ENCODE measurements at regions not wholly inside any gene's neighbourhood (a gene's known extent, or its start where the extent isn't known, plus 50 kb on each side); places are given as distances from the start of the nearest gene placed in this dataset.

- Mint-ChIP-seq H3K27ac (no peak overlapping the region), H3K27me3 (peaks cover 3% of the 10 kb centered on the region), H3K4me3 (ENCODE audit: low read depth) (no peak overlapping the region), H3K36me3 (ENCODE audit: insufficient read depth) (no peaks in the 10 kb centered on the region), H3K4me1 (ENCODE audit: low read depth) (no peaks in the 10 kb centered on the region), H3K9me3 (ENCODE audit: low read depth) (peaks cover 3% of the 10 kb centered on the region)
- DNase-seq (ENCODE audit: low spot score, unreplicated experiment): no peak
- no peak for TF ChIP-seq CTCF (IDR thresholded peaks at IDR 0.05; ENCODE audit: unreplicated experiment)
Measured at GRCh38 chr9:80020530-80020929, 448.8 kb downstream of the TLE4 start.

GRCh38 chr9:80020056-80020455 is 448.3 kb downstream of the TLE4 start:
- Mint-ChIP-seq H3K4me1 (ENCODE audit: low read depth) (no peaks in the 10 kb centered on the region), H3K27ac (no peak overlapping the region), H3K27me3 (no peaks in the 10 kb centered on the region), H3K9me3 (ENCODE audit: low read depth) (no peaks in the 10 kb centered on the region), H3K4me3 (ENCODE audit: low read depth) (no peak overlapping the region), H3K36me3 (ENCODE audit: insufficient read depth) (no peaks in the 10 kb centered on the region)
- TF ChIP-seq CTCF (IDR thresholded peaks at IDR 0.05; ENCODE audit: unreplicated experiment): no peak
- no peak for DNase-seq (ENCODE audit: low spot score, unreplicated experiment)

DNA sequence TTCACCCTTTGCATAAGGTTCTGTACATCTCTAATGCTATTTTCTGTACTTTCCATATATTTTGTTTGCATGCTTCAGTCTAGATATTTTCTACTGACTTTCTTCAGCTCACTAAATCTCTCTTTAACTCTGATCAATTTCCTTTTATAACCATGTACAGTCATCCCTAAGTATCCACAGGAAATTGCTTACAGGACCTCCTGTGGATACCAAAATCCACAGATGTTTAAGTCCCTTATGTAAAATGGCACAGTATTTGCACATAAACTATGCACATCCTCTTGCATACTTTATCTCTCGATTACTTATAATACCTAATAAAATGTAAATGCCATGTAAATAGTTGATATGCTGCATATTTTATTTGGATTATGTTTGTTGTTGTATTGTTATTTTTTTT is 442.1 kb downstream of the TLE4 start:
- peaks cover 8% of the 10 kb centered on the region for H3K9me3 Mint-ChIP-seq (ENCODE audit: low read depth)
- DNase-seq (ENCODE audit: low spot score, unreplicated experiment): no peak
- no peak overlapping the region for H3K27ac Mint-ChIP-seq
- no peaks in the 10 kb centered on the region for H3K36me3 Mint-ChIP-seq (ENCODE audit: insufficient read depth)
- H3K4me3 Mint-ChIP-seq (ENCODE audit: low read depth): no peak overlapping the region
- no peaks in the 10 kb centered on the region for H3K27me3 Mint-ChIP-seq
- no peak for TF ChIP-seq CTCF (IDR thresholded peaks at IDR 0.05; ENCODE audit: unreplicated experiment)
- no peaks in the 10 kb centered on the region for H3K4me1 Mint-ChIP-seq (ENCODE audit: low read depth)

- H3K4me3 Mint-ChIP-seq (ENCODE audit: low read depth): no peak overlapping the region
- DNase-seq (ENCODE audit: low spot score, unreplicated experiment): no peak
- H3K9me3 Mint-ChIP-seq (ENCODE audit: low read depth): peaks cover 12% of the 10 kb centered on the region
- H3K27ac Mint-ChIP-seq: no peak overlapping the region
- TF ChIP-seq CTCF (IDR thresholded peaks at IDR 0.05; ENCODE audit: unreplicated experiment): no peak
- H3K4me1 Mint-ChIP-seq (ENCODE audit: low read depth): no peaks in the 10 kb centered on the region
- no peaks in the 10 kb centered on the region for H3K27me3 Mint-ChIP-seq
- no peaks in the 10 kb centered on the region for H3K36me3 Mint-ChIP-seq (ENCODE audit: insufficient read depth)
Measured at GRCh38 chr9:80012557-80013330, 441.0 kb downstream of the TLE4 start.

- DNase-seq (ENCODE audit: low spot score, unreplicated experiment): no peak
- Mint-ChIP-seq H3K27me3 (peaks cover 3% of the 10 kb centered on the region), H3K9me3 (ENCODE audit: low read depth) (peaks cover 12% of the 10 kb centered on the region), H3K4me1 (ENCODE audit: low read depth) (no peaks in the 10 kb centered on the region), H3K27ac (no peak overlapping the region), H3K4me3 (ENCODE audit: low read depth) (no peak overlapping the region), H3K36me3 (ENCODE audit: insufficient read depth) (no peaks in the 10 kb centered on the region)
- TF ChIP-seq CTCF (IDR thresholded peaks at IDR 0.05; ENCODE audit: unreplicated experiment): no peak
Measured at GRCh38 chr9:80009204-80009603, 437.4 kb downstream of the TLE4 start.

Data from progenitor cell of endocrine pancreas (in vitro differentiated cells).